Bronchial epithelial cell (primary cell): ENCODE measurements at regions not wholly inside any gene's neighbourhood (a gene's known extent, or its start where the extent isn't known, plus 50 kb on each side); places are given as distances from the start of the nearest gene placed in this dataset.
A peak's percentile ranks its signal among the peaks of the same experiment; 100 is the strongest.

Source experiments
- DNase-seq: peaks from one replicate; pipeline ENCODE4 v3.0.0-alpha.2; 2010; ENCODE audit warnings: low read depth
- FAIRE-seq: peaks from 2 replicates; lab custom pipeline; 2011; peaks lifted over from hg19 to GRCh38; lab: Jason Lieb, UNC
- H3K27me3 ChIP-seq: 2 replicates; pipeline ENCODE4 v1.5.1; 2011; ENCODE audit warnings: low read length; ENCODE audit not compliant: control insufficient read depth, insufficient read depth
- H3K36me3 ChIP-seq: 2 replicates; pipeline ENCODE4 v1.5.1; 2011; ENCODE audit warnings: low read length; ENCODE audit not compliant: control insufficient read depth, insufficient read depth
- H3K4me3 ChIP-seq: 2 replicates; pipeline ENCODE4 v1.5.1; 2011; ENCODE audit warnings: mild to moderate bottlenecking, low read depth, low read length, control low read depth
- TF ChIP-seq, protein P1 (sequence below): IDR thresholded peaks from 2 replicates; pipeline ENCODE4 v1.5.1; 2011; ENCODE audit warnings: mild to moderate bottlenecking, moderate library complexity, low read length, control low read depth, inconsistent platforms; ENCODE audit not compliant: insufficient read depth, severe bottlenecking

DNA sequence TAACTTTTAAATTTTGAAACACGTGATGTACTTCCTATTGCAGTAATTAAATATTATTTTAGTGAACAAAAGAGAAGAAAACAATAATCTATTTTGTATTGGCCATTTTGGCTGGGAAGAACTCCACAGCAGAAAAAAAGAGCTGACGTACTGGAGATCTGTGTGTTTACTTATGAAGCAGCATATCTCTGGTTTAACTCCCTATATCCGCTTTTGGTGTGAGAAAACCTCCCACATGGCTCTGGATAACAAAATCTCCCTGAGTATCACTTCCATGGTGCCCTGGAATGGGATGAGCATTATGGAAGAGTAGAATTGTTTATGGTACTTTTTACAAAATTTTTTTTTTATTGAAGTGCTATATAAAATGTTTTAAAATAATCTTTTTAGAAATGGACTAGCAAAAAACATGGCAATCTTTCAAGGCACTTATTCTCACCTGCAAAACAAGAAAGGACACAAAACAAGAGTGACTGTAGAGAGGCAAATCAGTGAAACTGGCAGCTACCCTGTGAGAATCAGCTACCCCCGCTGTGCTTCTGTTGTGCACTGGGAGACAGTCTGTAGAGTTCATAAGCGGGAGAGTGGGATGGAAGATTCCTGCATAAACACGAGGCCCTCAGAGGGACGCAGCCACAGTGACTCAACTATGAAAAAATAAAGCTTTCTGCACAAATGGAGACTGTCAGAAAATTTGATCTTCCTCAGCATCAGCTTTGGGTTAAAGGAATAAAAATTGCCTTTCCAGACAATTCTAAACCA is 762.2 kb upstream of the HS6ST1 start:
- FAIRE-seq = no peak
- H3K27me3 ChIP-seq = no peaks in the 10 kb centered on the region
- no peak overlapping the region for H3K4me3 ChIP-seq
- DNase-seq = no peak
- H3K36me3 ChIP-seq = no peaks in the 10 kb centered on the region
- TF ChIP-seq, protein P1, sequence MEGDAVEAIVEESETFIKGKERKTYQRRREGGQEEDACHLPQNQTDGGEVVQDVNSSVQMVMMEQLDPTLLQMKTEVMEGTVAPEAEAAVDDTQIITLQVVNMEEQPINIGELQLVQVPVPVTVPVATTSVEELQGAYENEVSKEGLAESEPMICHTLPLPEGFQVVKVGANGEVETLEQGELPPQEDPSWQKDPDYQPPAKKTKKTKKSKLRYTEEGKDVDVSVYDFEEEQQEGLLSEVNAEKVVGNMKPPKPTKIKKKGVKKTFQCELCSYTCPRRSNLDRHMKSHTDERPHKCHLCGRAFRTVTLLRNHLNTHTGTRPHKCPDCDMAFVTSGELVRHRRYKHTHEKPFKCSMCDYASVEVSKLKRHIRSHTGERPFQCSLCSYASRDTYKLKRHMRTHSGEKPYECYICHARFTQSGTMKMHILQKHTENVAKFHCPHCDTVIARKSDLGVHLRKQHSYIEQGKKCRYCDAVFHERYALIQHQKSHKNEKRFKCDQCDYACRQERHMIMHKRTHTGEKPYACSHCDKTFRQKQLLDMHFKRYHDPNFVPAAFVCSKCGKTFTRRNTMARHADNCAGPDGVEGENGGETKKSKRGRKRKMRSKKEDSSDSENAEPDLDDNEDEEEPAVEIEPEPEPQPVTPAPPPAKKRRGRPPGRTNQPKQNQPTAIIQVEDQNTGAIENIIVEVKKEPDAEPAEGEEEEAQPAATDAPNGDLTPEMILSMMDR = no peak

DNA sequence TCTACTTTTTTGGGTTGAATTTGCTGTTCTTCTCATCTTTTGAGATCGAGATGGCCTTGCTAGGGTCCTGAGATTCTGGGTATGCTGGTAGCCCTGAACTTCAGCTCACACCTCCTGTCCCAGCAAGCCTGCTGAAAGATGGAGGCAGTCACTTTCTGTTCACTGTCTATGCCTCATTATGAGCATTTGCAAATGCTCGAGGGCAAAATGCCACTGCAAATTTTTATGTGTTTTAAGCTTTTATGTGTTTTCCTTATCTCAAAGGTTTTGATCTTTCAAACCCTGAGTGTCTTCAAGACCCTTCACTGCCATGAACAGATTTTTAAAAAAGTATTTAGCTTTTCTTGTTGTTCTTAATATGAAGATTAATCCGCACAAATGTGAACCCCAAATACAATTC is 766.7 kb upstream of the HS6ST1 start:
- Histone ChIP-seq H3K27me3 (no peaks in the 10 kb centered on the region), H3K4me3 (no peak overlapping the region), H3K36me3 (no peaks in the 10 kb centered on the region)
- no peak for FAIRE-seq
- DNase-seq = no peak
- TF ChIP-seq, protein P1 = no peak

DNA sequence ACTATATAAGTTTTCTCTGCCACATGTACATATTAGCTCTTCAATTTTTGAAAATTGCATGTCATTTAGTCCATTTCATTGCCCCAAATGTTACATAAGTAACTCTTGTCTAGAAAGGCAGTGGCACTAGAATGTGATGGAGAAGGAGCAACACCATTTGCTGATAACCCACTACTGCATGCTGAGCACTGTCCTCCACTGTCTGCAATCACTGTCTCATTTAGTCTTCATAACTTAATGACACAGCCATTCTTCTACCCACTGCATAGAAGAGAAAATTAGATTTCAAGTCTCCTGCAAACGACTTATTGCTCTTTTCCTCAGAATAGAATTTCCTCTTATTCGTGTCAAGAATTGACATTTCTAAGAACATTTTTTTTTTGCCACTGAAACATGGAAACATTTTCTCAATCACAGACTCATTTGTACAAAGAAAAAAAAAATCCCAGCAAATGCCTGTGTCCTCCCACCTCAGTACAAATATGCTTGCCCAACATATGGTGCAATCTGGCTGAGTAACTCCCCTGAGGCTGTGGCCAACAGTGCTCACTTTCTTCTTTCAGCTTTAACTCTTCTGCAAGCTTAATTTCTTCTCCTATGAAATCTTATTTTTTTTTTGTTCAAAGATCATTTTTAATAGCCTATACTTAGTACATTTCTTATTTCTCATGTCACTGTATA is 768.6 kb upstream of the HS6ST1 start:
- TF ChIP-seq, protein P1 = no peak
- FAIRE-seq (peak; percentile 60), DNase-seq (peak; percentile 94)
- Histone ChIP-seq H3K36me3 (no peaks in the 10 kb centered on the region), H3K27me3 (no peaks in the 10 kb centered on the region), H3K4me3 (no peak overlapping the region)

DNA sequence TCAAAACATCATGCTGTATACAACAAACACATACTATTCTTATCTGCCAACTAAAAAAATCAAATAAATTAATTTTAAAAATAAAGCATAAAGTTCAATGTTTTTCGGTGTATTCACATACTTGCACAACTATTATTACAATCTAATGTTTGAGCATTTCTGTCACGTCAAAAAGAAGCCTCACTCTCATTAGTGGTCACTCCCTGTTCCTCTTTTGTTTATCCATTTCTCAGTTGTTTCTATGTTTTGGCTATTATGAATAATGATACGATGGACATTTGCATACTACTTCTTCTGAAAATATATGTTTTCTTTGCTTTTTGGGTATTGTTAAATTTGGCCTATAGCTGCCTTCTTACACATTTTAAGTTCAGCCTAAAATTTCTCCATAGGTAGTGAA is 773.0 kb upstream of the HS6ST1 start:
- no peaks in the 10 kb centered on the region for H3K36me3 ChIP-seq
- DNase-seq (no peak), FAIRE-seq (no peak)
- no peaks in the 10 kb centered on the region for H3K27me3 ChIP-seq
- H3K4me3 ChIP-seq = no peak overlapping the region
- TF ChIP-seq, protein P1 = no peak

DNA sequence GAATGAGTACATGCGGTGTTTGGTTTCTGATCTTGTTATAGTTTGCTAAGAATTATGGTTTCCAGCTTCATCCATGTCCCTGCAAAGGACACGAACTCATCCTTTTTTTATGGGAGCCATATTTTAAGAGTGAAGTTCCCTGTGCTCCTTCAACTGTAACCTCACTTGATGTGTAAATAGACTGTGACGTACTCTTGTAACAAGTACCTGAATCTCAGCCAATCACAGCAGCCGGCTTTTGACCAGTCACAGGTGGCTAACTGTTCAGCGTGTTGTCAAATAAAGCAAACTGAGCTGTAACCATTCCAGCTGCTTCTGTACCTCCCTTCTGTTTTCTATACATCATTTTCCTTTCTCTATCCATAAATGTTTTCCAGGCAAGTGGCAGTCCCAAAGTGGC is 774.3 kb upstream of the HS6ST1 start:
- Histone ChIP-seq H3K4me3 (no peak overlapping the region), H3K27me3 (no peaks in the 10 kb centered on the region), H3K36me3 (no peaks in the 10 kb centered on the region)
- TF ChIP-seq, protein P1 = no peak
- peak; percentile 25 for DNase-seq
- FAIRE-seq = peak; percentile 70
